GM12891 (cell line): ENCODE measurements at regions not wholly inside any gene's neighbourhood (a gene's known extent, or its start where the extent isn't known, plus 50 kb on each side); places are given as distances from the start of the nearest gene placed in this dataset.

Experiments
- POLR2A ChIP-seq: IDR thresholded peaks from 2 replicates; pipeline ENCODE4 v1.6.1; 2011; ENCODE audit warnings: low read depth, low read length, control low read depth
- POLR2AphosphoS5 ChIP-seq: IDR thresholded peaks from 2 replicates; pipeline ENCODE4 v1.6.1; 2011; ENCODE audit warnings: low read depth, low read length, control low read depth
- SPI1 ChIP-seq: IDR thresholded peaks from 2 replicates; pipeline ENCODE4 v1.6.1; 2011; ENCODE audit warnings: low read depth, low read length, control low read depth
- TAF1 ChIP-seq: IDR thresholded peaks from 2 replicates; pipeline ENCODE4 v1.6.1; 2011; ENCODE audit warnings: low read depth, low read length, control low read depth

- TF ChIP-seq POLR2A (no peak), TAF1 (no peak), POLR2AphosphoS5 (no peak), SPI1 (no peak)
Measured at GRCh38 chr5:5800801-5801761, 378.6 kb downstream of the ICE1 start.
